ENCODE measurements at regions not wholly inside any gene's neighbourhood (a gene's known extent, or its start where the extent isn't known, plus 50 kb on each side); places are given as distances from the start of the nearest gene placed in this dataset.

- no peak for TF ChIP-seq EHF (CRISPR knock-in tag; IDR thresholded peaks at IDR 0.05)
Measured at GRCh38 chr2:159856760-159857159, 58.8 kb upstream of the CD302 start (continued).

- ATAC-seq (no peak), DNase-seq (ENCODE audit: low read depth in 1 of 2, low spot score in 1 of 2) (no peak), FAIRE-seq (no peak)
- 66% methylated on average over 5 of the region's 5 CpGs for WGBS (ENCODE audit: missing lambda C conversion rate)
- CTCF ChIA-PET, result no interaction called here
- no peak overlapping the region for H3K4me3 ChIP-seq
- no peaks in the 10 kb centered on the region for H3K9me3 ChIP-seq
- H3K27ac ChIP-seq, result no peak overlapping the region
- TF ChIP-seq NFE2L2 (conservative IDR thresholded peaks at IDR 0.05; ENCODE audit: low read length) (no peak), JUN (IDR thresholded peaks at IDR 0.05) (no peak), BCL3 (IDR thresholded peaks at IDR 0.05) (no peak), HEYL (CRISPR knock-in tag; IDR thresholded peaks at IDR 0.05) (no peak), EHF (CRISPR knock-in tag; IDR thresholded peaks at IDR 0.05) (no peak), RNF2 (IDR thresholded peaks at IDR 0.05; ENCODE audit: borderline replicate concordance, low read depth) (no peak), HOXB5 (CRISPR knock-in tag; IDR thresholded peaks at IDR 0.05) (no peak), RFX5 (IDR thresholded peaks at IDR 0.05) (no peak)
- POLR2A ChIA-PET, result no interaction called here
- H3K4me1 ChIP-seq, result no peaks in the 10 kb centered on the region
- no peak overlapping the region for H3K4me2 ChIP-seq
Measured at GRCh38 chr2:159855557-159856061, 57.6 kb upstream of the CD302 start.

- ATAC-seq, result no peak
- H3K9me3 ChIP-seq, result no peaks in the 10 kb centered on the region
- no peak overlapping the region for H3K27ac ChIP-seq
- DNase-seq (ENCODE audit: low read depth in 1 of 2, low spot score in 1 of 2), result no peak
- POLR2A ChIA-PET, result no interaction called here
- no peaks in the 10 kb centered on the region for H3K4me1 ChIP-seq
- no peak for FAIRE-seq
- no peak overlapping the region for H3K4me3 ChIP-seq
- WGBS (ENCODE audit: missing lambda C conversion rate), result 71% methylated on average over 3 of the region's 3 CpGs
- no peak overlapping the region for H3K4me2 ChIP-seq
- CTCF ChIA-PET, result no interaction called here
- no peak for TF ChIP-seq TFCP2L1 (CRISPR knock-in tag; IDR thresholded peaks at IDR 0.05)
- TF ChIP-seq CEBPB (IDR thresholded peaks at IDR 0.05), result no peak
- no peak for TF ChIP-seq TP53 (CRISPR knock-in tag; IDR thresholded peaks at IDR 0.05)
- no peak for TF ChIP-seq HMGXB4 (CRISPR knock-in tag; IDR thresholded peaks at IDR 0.05; ENCODE audit: borderline replicate concordance)
- no peak for TF ChIP-seq FOXS1 (CRISPR knock-in tag; IDR thresholded peaks at IDR 0.05)
- TF ChIP-seq HOXB13 (CRISPR knock-in tag; IDR thresholded peaks at IDR 0.05; ENCODE audit: low read depth), result no peak
- no peak for TF ChIP-seq EHMT2 (IDR thresholded peaks at IDR 0.05; ENCODE audit: low read depth)
- TF ChIP-seq HOXA7 (CRISPR knock-in tag; IDR thresholded peaks at IDR 0.05), result no peak
- no peak for TF ChIP-seq FOSB (CRISPR knock-in tag; IDR thresholded peaks at IDR 0.05)
Measured at GRCh38 chr2:159855143-159855542, 57.1 kb upstream of the CD302 start.

GRCh38 chr2:159854481-159854880 is 56.5 kb upstream of the CD302 start:
- DNase-seq (ENCODE audit: low read depth in 1 of 2, low spot score in 1 of 2) (no peak), ATAC-seq (no peak), FAIRE-seq (no peak)
- ChIA-PET CTCF (no interaction called here), POLR2A (no interaction called here)
- no peaks in the 10 kb centered on the region for H3K9me3 ChIP-seq
- H3K4me1 ChIP-seq, result no peaks in the 10 kb centered on the region
- 53% methylated on average over 3 of the region's 3 CpGs for WGBS (ENCODE audit: missing lambda C conversion rate)
- H3K27ac ChIP-seq, result no peak overlapping the region
- H3K4me2 ChIP-seq, result no peak overlapping the region
- no peak overlapping the region for H3K4me3 ChIP-seq
- TF ChIP-seq MAFK (IDR thresholded peaks at IDR 0.05; ENCODE audit: partially characterized antibody) (no peak), RARB (CRISPR knock-in tag; IDR thresholded peaks at IDR 0.05) (no peak), CHD2 (IDR thresholded peaks at IDR 0.05; ENCODE audit: low read length, partially characterized antibody) (no peak), E2F6 (IDR thresholded peaks at IDR 0.05; ENCODE audit: borderline replicate concordance, low read depth) (no peak), ATOH8 (CRISPR knock-in tag; IDR thresholded peaks at IDR 0.05; ENCODE audit: low read depth) (no peak), REST (IDR thresholded peaks at IDR 0.05) (no peak), FOSB (CRISPR knock-in tag; IDR thresholded peaks at IDR 0.05) (no peak), PBX3 (IDR thresholded peaks at IDR 0.05) (no peak)

All from A549 (cell line).